Activated CD4-positive, alpha-beta T cell treated with anti-CD3 and anti-CD28 coated beads, Interleukin-2, amount 50 U/mL, for 48 hours (primary cell): ENCODE measurements at regions not wholly inside any gene's neighbourhood (a gene's known extent, or its start where the extent isn't known, plus 50 kb on each side); places are given as distances from the start of the nearest gene placed in this dataset.
"Not testable (repeated sequence)": the region's sequence is repeated elsewhere in the genome, so short reads cannot be mapped to it uniquely, and the experiment has no call there.

ENCODE experiments used
- DNase-seq, 2 experiments: peaks; one replicate each; pipeline ENCODE4 v3.0.0-alpha.2; 2020

DNA sequence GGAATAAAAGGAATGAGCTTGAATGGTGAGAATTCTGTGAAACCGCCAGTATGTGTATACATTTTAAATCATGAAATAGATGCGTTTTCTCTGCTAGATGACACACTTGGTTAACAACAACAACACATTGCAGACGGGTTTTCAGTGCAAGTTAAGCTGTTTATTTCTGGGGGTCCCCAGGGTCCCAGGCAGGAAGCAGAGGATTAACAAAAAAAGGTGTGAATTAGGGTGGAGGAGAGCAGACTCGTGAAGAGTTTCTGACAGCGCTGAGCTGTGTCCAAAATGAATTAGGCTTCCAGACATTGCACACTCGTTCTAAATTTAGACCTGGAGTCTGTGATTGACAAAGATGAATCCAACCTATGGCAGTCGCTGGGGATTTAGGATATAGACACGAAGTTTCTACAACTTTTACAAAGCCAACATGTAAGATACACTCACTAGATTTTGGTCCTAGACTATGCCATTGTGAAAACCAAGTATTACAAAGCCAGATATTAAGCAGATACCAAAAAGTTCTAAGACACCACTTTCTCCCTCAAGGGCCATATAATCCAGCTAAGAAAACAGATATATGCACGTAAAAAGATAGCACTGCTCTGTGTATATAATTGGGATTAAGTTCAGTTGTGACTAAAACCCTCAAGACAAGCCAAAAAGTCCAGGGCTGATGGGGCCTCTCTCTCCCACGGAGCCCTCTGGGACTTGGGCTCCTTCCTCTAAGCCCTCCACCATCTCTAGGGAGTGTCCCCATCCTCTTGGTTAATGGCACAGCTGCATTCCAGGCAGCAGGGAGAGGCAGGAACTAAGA lies 120.2 kb downstream of the ACAA2 start:
- DNase-seq, result no peak

DNA sequence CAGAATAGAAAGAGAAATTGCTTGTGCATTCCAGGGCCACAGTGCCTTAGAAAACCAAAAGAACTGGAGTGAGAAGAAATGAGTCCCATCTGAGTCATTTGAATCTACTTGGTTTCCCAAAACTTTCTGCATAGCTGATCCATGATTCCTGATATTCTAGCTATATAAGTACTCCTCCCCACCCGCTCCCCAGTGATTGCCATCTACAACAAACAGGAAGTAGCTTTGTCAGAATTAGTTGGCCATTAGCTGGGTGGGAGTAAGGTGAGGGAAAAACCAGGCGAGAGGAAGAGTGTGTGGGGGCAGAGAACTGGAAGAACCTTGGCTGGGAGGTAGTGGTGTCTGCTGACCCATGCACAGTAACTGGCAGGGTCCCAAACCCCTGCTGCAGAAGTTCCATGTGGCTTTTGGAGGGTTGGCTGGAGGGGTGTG lies 122.1 kb downstream of the ACAA2 start:
- no peak for DNase-seq

DNA sequence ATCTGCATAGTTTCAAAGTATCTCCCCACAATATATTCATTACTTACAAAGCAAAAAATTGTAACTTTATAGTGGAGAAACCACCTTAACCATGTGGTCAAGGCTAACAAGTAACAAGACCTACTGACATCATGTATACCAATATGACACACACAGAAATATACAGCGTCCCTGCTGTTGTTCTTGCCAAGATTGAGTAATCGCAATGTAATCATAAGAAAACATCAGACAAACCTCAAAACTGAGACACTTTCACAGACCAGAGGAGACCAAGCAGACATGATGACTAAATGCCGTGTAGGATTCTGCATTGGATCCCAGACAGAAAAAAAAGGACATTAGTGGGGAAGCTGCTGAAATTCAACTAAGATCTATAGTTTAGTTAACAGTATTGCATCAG lies 123.0 kb downstream of the ACAA2 start:
- no peak for DNase-seq

GRCh38 chr18:49685231-49685942 lies 123.5 kb downstream of the LIPG start:
- DNase-seq, result no peak

DNA sequence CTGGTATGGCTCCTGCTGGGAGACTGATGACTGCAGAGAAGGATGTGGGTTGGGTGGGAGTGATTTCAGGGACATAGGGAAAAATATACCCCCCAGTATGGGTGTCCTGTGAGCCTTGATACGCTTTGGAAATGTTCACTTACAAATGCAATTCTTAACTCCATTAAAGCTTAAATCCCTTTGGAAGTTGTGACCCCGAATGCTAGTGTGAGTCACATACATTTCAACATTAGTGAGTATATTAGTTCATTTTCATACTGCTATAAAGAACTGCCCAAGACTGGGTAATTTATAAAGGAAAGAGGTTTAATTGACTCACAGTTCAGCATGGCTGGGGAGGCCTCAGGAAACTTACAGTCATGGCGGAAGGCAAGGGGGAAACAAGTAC lies 120.9 kb downstream of the LIPG start:
- DNase-seq, result not testable (repeated sequence)

DNA sequence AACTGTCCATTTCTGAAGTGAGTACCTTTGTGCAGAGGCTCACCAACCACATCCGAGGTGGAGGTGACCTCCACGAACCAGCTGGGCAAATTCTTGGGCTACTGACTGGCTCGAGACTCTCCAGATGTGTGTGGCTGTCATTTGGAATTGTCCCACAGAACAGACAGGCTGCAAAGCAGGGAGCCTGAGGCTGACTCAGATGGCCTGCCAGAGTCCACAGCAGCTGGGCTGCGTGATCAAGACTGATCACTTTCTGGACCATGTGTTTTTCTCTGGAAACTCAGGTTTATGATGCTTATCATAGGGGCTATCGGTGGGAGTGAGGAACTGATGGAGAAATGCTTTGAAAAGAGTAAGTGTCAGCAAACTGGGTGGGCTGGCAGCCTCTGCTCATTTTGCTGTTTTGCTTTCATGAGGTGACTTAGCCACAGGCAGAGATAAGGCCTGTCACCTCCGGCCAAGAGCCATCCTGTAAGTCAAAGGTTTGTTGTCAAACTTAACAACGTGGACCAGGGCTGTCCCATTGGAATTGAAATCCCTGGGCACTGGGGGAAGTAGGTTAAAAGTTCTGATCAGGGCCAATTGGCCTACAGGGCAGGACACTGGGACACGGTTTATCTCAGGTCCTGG lies 120.4 kb downstream of the LIPG start:
- no peak for DNase-seq

DNA sequence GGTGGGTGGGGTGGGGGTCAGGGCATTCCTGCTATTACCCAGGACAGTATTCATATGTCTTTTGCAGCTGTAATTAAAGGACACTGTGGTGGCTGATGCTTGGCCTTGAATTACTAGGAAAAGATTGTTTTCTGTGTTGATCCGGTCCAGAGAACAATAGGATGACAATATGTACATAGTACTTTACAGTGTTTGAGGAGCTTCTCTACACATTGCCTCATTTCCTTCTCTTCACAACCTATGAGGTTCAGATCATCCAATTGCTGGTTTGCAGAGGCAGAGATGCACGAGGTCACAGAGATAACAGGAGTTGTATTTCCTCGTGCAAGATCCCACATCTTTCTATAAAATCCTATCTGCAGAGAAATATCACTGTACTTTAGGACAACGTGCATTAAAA lies 119.5 kb downstream of the LIPG start:
- no peak for DNase-seq

DNA sequence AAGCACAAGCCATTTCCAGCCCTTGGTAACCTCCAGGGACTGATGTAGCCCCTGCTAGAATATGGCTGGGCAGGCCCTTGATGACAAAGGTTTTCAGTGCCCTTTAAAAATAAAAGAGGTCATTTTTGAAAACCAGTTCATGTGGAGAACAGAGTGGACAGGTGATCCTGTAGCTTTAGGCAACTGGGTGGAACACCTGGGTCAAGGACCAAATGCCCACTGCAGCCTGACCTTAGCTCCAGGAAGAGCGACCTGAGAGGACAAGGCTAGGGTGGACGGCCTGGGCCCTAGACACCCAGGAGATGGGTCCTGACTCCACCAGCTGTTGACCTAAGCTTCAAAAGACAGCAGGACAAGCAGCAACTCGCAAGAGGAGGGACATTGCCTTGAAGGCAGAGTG lies 116.6 kb downstream of the LIPG start:
- no peak for DNase-seq

DNA sequence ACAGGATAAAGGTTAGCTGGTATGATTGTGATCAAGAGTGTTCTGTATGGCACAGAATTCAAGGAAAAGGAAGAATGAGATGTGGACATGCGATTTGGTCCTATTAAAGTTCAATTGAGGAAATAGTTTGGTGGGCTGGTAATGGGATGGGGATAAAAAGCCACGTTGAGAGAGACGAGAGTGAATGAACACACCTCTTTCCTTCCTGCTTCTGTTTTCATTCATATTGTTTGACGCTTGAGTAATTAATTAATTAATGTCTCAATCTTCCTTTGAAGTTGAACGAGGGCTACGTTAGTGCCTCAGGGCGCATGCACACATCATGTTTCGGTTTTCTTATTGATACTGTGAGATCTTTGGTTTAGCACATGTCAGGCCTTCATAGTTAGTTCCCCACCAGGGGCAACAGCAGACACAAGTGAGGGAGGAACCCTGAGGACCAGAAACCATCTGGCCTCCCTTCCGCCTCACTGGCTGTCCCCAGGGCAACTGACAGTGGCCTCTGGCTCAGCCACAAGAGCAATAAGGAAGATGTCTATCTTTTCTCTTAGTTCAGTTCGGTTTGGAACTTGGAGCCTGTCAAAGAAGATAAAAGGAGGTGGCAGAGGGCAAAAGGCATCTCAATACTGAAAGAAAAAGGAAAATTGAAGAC lies 116.0 kb downstream of the LIPG start:
- no peak for DNase-seq

DNA sequence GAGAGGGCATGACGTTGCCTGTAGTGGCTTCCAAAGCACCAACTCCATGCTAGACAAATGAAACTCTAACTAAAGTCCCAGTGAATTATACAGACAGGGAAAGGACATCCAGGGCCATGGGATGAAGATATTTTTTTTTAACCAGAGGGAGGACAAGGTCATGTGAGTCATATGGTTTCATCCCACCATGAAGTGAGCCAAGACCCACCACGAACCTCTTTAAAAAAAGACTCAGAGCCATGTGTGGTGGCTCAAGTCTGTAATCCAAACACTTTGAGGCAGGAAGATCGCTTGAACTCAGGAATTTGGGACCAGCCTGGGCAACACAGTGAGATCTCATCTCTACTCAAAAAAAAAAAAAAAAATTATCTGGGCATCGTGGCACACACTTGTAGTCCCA lies 115.2 kb downstream of the LIPG start:
- no peak for DNase-seq

GRCh38 chr18:49673281-49673680 lies 111.4 kb downstream of the LIPG start:
- no peak for DNase-seq

GRCh38 chr18:49672853-49673252 lies 111.0 kb downstream of the LIPG start:
- no peak for DNase-seq

DNA sequence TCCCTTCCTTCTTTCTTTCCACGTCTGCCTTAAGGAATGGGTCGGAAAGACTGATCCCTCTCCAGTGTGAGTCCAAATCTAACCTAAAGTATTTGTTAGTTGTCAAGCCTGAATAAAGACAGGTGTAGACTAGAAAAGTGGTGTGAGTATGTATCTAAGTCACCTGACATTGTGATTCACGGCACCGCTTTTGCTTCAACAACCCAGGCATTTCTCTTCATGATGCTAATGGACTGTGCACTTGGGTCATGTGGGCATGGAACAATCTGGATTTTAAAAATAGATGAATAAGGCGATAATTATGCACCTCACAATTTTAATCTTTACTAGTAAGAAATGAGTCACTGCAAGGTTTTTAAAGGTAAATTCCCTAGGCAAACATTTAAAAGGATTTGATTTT lies 107.5 kb downstream of the LIPG start:
- DNase-seq, result no peak

- no peak for DNase-seq
Observed at GRCh38 chr18:49668574-49669275, 106.9 kb downstream of the LIPG start.

DNA sequence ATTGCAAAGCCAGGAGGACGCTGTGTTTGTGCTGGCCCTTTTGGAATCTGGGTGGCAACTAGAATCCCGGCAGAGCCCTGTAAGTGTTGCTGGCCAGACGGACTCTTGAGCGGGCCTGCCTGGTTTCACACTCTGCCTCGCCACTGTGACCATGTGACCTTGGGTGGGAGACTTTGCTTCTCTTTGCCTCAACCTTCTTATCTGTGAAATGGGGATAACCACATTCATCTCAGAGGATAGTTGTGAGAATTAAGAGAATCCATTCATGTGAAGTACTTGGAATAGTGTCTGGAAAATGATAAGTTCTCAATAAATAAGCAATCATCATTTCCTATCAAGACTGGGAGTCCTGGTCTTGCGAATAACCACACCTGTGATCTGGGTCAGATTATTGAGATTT lies 105.6 kb downstream of the LIPG start:
- no peak for DNase-seq

DNA sequence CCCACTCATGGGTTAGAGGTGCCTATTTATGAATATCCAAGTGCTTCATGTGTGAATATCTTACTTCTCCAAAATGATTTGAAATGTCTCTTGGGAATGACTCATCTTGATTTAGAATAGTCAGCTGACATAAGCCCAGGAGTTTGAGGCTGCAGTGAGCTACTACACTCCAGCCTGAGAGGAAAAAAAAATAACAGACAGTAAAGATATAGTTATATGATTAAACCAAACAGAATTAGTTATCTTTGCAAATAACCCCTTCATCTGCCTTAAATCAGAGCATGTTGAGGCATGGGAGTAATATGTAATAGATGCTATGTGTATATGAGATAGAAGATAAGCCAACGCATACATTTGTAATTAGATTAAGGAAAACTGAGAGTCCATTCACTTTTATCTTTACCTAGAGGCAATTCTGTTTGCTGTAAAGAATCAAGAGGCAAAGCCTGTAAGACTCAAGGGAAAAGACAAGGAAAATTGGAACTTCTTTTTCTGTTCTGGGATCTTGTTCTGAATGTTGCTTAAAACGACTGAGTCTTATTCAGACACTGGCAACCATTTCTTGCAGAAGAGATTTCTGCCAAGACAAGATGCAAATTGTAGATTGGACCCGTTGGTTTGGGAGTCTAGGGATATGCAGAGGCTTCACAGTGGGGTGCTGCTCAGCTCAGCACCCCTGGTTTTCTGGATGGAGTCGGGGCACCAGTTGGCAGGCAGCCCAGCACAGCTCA lies 104.4 kb downstream of the LIPG start:
- no peak for DNase-seq

DNA sequence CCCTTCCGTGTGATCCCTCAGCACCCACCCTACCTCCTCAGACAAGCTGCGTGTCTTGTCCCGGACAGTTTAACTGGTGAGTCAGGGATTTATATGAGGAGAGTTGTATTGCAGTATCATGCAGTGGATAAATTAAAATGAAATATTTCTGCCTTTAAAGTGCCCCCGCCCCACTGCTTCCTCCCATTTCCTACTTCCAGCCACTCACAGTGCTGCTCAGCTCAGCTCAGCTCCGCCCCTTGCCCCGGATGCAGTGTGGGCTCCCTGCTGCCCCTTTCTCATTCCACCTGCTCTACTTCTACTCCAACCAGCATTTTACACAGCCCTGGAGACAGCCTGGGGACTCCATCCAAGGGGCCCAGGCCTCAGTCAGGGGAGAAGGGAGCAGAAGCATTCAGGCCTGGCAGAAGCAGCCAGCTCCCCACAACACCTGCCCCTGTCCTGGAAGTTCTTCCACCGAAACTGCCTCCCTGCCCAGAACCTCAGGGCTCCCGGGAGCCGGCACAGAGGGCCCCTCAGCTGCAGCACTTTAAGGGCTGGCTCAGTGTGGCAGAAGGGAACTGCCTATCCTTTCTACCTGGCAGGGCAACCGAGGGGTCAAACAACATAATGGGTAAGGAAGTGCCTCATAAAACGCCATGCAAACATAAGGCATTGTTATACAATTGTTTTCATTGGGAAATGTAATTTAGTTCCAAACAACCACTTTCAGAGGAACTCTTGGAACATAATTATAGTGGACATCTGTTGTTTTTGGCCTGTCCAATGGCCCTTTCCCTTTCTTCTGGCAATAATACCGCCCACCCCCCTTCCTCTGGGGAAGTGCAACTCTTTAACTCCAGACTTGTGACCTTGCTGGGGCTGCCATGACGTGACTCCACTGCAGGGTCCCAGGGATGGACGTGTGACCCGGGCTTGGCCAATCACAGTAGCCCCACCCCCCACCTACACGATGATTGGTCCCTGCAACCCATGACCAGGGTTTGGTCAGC lies 102.3 kb downstream of the LIPG start:
- DNase-seq, result no peak

DNA sequence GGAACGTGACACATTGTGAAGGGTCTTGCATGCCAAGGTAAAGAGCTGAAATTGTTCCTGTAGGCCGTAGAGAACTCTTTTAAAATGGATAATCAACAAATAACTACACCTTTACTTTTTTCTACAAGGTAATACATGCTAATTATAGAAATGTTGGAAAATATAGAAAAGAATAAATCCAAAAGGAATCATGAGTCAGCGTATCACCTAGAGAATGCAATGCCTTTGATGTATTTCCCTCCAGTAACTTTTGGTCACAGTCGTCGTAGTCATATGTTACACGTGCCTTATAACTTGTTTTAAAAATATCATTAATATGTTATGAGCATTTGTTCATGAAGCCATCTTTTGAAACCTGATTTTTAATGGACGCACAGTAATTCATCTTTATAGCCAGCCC lies 100.6 kb downstream of the LIPG start:
- no peak for DNase-seq

- DNase-seq, result no peak
Observed at GRCh38 chr18:49658823-49659404, 97.1 kb downstream of the LIPG start.

- DNase-seq, result no peak
Observed at GRCh38 chr18:49656073-49656692, 94.3 kb downstream of the LIPG start.
